ENCODE measurements at regions not wholly inside any gene's neighbourhood (a gene's known extent, or its start where the extent isn't known, plus 50 kb on each side); places are given as distances from the start of the nearest gene placed in this dataset.

DNA sequence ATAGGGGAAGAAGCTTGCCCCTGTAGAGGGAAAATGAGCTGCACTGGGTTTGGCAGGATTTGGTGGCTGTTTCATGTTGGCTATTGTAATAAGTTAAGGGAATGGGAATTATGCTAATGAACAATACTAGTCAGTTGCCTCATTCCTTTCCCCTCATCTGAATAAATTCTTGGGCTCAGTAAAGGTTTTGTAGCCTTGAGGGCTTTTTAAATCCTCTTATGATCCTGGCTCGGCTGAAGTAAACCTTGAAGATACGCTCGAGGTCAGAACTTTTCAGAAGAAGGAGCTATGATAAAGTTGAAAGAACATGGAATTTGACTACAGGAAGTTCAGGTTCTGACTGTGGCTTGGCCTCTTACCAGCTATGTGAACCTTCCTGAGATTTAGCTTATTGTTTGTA is 448.7 kb downstream of the RAB38 start:
- TF ChIP-seq POLR2A (IDR thresholded peaks at IDR 0.05; ENCODE audit: low read depth, low read length) (no peak), TAF1 (IDR thresholded peaks at IDR 0.05; ENCODE audit: low read depth, low read length) (no peak), PAX5 (IDR thresholded peaks at IDR 0.05; ENCODE audit: insufficient read depth, low read length, severe bottlenecking) (no peak)
